Ovary (tissue), 3 donors: ENCODE measurements at regions not wholly inside any gene's neighbourhood (a gene's known extent, or its start where the extent isn't known, plus 50 kb on each side); places are given as distances from the start of the nearest gene placed in this dataset.

Source experiments
- CTCF ChIP-seq, 3 donors: fragments of 450-650 bp in 2 of 3; fragments of 200-600 bp in 1 of 3; IDR thresholded peaks; one replicate each; pipeline versions ENCODE4 v1.5.1 to v1.8.0; 2016 to 2022; ENCODE audit warnings: antibody characterized with exemption in 3 of 3, mild to moderate bottlenecking in 1 of 3
- EP300 ChIP-seq: sonication (generic); formaldehyde crosslinking; IDR thresholded peaks from one replicate; pipeline ENCODE4 v1.6.1; 2017; ENCODE audit warnings: antibody characterized with exemption
- donor health status: DM: no; HTN: no; CAD: no.

GRCh38 chr9:109561137-109561536 is 63.0 kb upstream of the PTPN3 start:
- no peak for TF ChIP-seq EP300
- no peak for TF ChIP-seq CTCF (IDR thresholded peaks at IDR 0.05)
